GM13977 (cell line): ENCODE measurements at regions not wholly inside any gene's neighbourhood (a gene's known extent, or its start where the extent isn't known, plus 50 kb on each side); places are given as distances from the start of the nearest gene placed in this dataset.

Experiments used
- DNase-seq: peaks from one replicate; pipeline ENCODE4 v3.0.0; 2012; ENCODE audit warnings: low spot score
- in situ Hi-C: fragments of 300-500 bp; cut with MboI; formaldehyde crosslinking; loops from one replicate; pipeline ENCODE4 v1.12.0; 2022; ENCODE audit warnings: low sequenced_read_pairs, low pct_unique_long_range_greater_than_20kb, mixed read lengths, inconsistent platforms; ENCODE audit not compliant: unreplicated experiment
- TF ChIP-seq, protein P1 (sequence below): IDR thresholded peaks from 2 replicates; pipeline ENCODE4 v1.5.1; 2012; ENCODE audit warnings: mild to moderate bottlenecking, control low read depth; ENCODE audit not compliant: insufficient read depth; ENCODE audit errors: extremely low read depth, missing control alignments

DNA sequence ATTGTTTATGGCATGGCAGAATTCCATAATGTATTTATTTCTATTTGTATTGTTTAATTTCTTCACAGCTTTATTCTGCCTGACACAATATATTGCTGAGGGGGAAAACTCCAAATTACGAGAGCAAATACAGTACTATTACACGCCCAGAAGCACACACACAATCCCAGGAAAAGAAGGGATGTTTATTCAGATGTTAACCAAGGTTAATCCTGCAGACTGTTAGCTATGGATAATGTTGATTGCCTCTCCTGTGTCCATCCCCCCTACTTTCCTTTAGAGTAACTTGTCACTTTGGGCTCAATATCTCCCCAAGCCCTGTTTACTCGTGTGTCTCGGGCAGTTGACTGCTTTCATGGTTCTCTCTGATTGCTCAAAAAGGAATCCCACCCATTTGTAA is 84.2 kb upstream of the ERCC6L2 start:
- in situ Hi-C loops = no loop called here
- DNase-seq = no peak
- TF ChIP-seq, protein P1, sequence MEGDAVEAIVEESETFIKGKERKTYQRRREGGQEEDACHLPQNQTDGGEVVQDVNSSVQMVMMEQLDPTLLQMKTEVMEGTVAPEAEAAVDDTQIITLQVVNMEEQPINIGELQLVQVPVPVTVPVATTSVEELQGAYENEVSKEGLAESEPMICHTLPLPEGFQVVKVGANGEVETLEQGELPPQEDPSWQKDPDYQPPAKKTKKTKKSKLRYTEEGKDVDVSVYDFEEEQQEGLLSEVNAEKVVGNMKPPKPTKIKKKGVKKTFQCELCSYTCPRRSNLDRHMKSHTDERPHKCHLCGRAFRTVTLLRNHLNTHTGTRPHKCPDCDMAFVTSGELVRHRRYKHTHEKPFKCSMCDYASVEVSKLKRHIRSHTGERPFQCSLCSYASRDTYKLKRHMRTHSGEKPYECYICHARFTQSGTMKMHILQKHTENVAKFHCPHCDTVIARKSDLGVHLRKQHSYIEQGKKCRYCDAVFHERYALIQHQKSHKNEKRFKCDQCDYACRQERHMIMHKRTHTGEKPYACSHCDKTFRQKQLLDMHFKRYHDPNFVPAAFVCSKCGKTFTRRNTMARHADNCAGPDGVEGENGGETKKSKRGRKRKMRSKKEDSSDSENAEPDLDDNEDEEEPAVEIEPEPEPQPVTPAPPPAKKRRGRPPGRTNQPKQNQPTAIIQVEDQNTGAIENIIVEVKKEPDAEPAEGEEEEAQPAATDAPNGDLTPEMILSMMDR = no peak

DNA sequence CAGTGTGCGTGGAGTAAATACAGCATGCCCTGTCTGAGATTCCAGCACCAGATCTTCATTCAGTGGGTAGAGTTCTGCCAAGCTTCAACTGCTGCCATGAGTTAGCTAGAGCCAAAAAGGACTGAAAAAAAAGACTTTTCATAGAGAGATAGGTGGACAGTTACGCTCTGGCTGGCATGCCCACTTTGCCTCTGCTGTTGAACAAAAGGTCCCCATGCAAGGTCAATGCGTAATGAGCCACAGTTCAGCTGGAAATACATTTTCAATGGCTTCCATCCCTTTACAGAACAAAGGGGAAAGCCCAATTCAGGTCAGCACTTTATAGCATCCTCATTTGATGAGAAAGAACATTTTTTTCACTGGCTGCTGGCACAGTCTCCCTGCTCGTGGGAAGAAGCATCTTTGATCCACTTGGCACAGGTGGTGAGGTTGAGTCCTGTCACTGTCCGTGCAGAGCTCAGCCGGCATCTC is 86.9 kb upstream of the ERCC6L2 start:
- DNase-seq = no peak
- TF ChIP-seq, protein P1 = no peak
- in situ Hi-C loops = no loop called here

- in situ Hi-C loops = no loop called here
- TF ChIP-seq, protein P1 = no peak
- no peak for DNase-seq
Observed at GRCh38 chr9:95788021-95788420, 87.5 kb upstream of the ERCC6L2 start.

GRCh38 chr9:95785209-95785608 is 90.3 kb upstream of the ERCC6L2 start:
- TF ChIP-seq, protein P1 = no peak
- DNase-seq = no peak
- in situ Hi-C loops = no loop called here

DNA sequence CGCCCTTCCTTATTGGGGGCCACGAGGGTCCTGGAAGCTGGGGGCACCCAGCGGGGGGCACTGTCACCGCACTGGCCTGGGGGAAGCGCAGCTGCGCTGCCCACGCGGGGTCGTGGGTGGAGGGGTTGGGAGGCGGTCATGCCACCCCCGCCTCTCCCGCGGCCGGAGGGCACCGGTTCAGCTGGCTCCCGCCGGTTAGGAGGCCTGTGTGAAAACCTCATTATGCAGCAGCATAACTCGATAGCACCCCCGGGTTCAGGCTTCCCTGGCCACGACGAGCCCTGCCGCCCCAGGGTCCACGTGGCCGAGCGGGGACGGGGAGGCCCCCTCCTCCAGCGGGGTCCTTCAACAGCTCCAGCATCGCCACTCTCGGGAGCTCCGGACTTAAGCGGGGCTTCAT is 91.2 kb upstream of the ERCC6L2 start:
- TF ChIP-seq, protein P1 = no peak
- in situ Hi-C loops = no loop called here
- no peak for DNase-seq

- TF ChIP-seq, protein P1 = no peak
- in situ Hi-C loops = no loop called here
- no peak for DNase-seq
Observed at GRCh38 chr9:95783426-95783975, 92.0 kb upstream of the ERCC6L2 start.
